Choroid plexus epithelial cell (primary cell): ENCODE measurements at regions not wholly inside any gene's neighbourhood (a gene's known extent, or its start where the extent isn't known, plus 50 kb on each side); places are given as distances from the start of the nearest gene placed in this dataset.
A peak's percentile ranks its signal among the peaks of the same experiment; 100 is the strongest.

Experiments
- DNase-seq: peaks from one replicate; pipeline ENCODE4 v3.0.0-alpha.2; 2010; ENCODE audit warnings: low read depth
- H3K4me3 ChIP-seq: 2 replicates; pipeline ENCODE4 v1.5.1; 2011; ENCODE audit warnings: low read depth, mild to moderate bottlenecking, control low read depth, low read length, moderate library complexity
- TF ChIP-seq, protein P1 (sequence below): conservative IDR thresholded peaks from 2 replicates; pipeline ENCODE4 v1.5.1; 2011; ENCODE audit warnings: low read depth, mild to moderate bottlenecking, control low read depth, inconsistent platforms, low read length, moderate library complexity

DNA sequence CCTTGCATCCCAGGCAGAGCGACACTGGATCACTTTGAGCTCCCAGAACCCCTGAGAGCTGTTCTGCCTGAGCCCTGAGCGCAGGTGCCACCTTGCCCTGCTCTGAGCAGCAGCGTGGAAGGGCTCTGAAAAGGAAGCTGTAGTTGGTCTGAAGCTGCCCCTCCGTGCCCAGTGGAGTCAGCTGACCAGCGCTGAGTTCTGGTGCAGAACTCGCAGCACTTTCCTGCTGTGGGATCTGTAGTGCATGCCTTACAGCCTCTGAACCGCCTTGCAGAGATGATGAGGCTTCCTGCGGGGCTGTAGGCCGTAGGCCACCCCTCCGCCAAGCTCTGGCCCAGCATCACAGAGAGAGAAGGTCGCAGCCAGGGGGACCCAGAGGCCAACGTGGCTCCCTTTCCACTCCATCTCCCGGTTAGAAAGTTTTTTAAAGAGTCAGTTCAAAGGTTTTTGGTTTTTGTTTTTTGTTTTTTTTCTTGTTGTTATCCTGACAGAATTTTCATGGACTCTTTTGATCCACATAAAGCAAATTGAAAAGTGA lies 158.3 kb upstream of the CST7 start:
- no peak for DNase-seq
- TF ChIP-seq, protein P1, sequence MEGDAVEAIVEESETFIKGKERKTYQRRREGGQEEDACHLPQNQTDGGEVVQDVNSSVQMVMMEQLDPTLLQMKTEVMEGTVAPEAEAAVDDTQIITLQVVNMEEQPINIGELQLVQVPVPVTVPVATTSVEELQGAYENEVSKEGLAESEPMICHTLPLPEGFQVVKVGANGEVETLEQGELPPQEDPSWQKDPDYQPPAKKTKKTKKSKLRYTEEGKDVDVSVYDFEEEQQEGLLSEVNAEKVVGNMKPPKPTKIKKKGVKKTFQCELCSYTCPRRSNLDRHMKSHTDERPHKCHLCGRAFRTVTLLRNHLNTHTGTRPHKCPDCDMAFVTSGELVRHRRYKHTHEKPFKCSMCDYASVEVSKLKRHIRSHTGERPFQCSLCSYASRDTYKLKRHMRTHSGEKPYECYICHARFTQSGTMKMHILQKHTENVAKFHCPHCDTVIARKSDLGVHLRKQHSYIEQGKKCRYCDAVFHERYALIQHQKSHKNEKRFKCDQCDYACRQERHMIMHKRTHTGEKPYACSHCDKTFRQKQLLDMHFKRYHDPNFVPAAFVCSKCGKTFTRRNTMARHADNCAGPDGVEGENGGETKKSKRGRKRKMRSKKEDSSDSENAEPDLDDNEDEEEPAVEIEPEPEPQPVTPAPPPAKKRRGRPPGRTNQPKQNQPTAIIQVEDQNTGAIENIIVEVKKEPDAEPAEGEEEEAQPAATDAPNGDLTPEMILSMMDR: peak; percentile 12
- H3K4me3 ChIP-seq: no peak overlapping the region

DNA sequence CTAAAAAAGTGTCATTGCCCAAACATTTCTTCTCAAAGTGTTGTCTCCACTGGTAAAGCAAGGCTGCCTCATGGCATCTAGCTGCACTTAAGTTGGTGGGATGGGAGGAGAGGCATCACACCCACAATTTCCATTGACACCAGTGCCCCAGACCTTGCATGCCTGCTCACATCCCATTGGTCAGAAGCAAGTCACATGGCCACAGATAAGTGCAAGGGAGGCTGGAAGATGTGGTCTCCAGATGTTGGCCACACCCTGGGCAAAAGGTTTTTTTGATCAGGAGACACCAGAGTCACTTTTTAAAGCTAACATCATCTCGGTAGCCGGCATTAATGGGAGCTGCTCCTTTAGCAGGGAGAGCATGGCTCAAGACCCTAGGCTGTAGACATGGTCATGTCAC lies 157.1 kb upstream of the CST7 start:
- no peak overlapping the region for H3K4me3 ChIP-seq
- TF ChIP-seq, protein P1: no peak
- no peak for DNase-seq

DNA sequence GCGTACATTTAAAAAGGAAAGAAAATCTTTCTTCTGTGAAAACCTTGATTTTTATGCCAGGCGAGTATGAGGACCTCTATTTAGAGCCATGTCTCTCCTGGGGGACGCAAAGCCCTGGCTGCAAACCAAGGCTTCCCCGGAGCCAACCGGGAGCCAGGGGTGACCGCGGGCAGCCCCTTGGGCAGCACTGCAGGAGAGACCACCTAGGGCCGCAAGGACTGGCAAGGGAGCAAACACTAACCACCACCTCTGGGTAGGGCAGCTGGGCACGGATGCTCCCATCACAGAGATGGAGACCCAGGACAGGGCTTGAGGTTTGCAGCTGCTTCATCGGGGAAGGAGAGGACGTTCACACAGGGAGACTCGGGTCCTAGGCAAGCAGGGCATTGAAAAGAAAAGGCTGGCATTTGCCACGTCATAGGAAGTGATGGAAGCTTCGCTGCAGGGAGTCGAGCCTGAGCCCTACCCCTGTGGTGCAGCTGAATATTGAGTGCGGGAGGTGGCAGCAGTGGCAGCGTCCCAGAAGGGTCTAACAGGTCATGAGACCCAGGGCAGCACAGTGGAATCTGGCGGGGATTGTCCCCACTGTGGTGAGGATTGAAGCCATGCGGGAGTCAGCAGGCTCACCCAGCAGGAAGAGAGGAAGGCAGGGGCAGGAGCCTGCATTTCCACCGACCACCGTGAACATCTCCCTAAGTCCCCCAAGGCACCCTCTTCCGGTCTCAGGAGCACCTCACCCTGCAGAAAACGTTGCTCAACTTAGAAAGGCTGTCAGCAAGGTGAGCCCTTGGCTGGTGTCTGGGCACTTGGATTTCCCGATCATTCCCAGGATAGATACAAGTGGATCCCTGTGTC lies 156.2 kb upstream of the CST7 start:
- TF ChIP-seq, protein P1: no peak
- H3K4me3 ChIP-seq: no peak overlapping the region
- no peak for DNase-seq

DNA sequence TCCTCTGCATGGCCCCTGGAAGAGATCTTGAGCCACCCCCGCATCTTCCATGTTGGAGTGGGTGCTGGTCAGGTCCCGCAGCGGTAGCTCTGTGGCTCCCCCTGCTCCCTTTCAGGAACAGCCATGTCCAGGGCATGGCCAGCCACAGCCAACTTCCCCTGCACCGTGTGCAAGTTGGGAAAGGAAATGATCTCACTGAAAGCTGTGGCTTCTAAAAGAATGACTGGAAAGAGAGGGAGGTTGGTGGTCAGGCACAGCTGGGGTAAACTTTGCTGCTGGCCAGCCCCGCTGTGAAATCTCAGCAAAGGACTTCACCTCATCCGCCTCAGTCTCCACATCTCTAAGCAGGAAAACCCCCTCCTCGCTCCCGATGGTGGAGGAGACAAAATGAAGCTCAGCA lies 153.6 kb upstream of the CST7 start:
- no peak for DNase-seq
- TF ChIP-seq, protein P1: no peak
- no peak overlapping the region for H3K4me3 ChIP-seq

DNA sequence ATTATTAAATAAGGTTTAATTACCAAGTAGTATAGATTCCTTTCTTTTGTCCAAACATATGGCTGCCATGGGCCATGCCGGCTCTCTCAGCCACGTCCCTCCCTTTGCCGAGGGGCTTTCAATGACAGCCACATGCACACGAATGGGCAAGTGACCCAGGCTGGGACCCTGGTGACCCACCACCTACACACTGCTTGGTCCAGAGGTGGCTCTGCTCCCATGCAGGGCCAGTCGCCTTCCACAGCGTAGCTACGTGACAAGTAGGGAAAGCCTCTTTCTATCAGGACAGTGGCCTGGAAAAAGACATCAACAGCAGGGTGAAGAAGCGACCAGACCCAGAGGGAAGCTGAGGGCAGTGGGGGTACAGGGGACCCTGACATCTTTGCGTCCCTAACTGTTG lies 152.8 kb upstream of the CST7 start:
- TF ChIP-seq, protein P1: no peak
- no peak overlapping the region for H3K4me3 ChIP-seq
- DNase-seq: no peak

DNA sequence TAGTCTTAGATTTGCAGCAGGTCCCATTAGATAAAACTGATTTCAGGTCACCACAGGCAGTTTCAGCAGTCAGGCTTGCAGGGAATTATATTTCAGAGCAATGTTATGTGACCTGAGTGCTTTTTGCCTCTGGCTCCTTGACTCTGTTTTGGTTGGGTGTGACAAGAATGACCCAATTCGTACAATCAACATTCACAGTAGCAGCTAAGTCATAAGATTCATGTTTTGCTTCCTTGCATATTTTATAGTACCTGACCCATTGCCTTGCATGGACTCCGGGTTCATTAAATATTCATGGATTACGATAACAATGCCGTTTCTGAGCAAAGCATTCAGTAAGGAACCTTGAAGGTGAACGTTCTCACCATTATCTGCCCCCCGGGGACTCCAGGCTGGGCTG lies 152.0 kb upstream of the CST7 start:
- DNase-seq: no peak
- no peak overlapping the region for H3K4me3 ChIP-seq
- TF ChIP-seq, protein P1: no peak
